ENCODE measurements at regions not wholly inside any gene's neighbourhood (a gene's known extent, or its start where the extent isn't known, plus 50 kb on each side); places are given as distances from the start of the nearest gene placed in this dataset.

- ATAC-seq (no peak), DNase-seq (no peak)
- no peaks in the 10 kb centered on the region for H3K36me3 ChIP-seq
- no peaks in the 10 kb centered on the region for H3K27me3 ChIP-seq
- TF ChIP-seq CTCF (IDR thresholded peaks at IDR 0.05) = no peak
- H3K27ac ChIP-seq = no peak overlapping the region
- H3K4me1 ChIP-seq = no peaks in the 10 kb centered on the region
- intact Hi-C loops (cut with DNase I) = no loop called here
- H3K4me3 ChIP-seq = no peak overlapping the region
- peaks cover 0 to 10% of the 10 kb centered on the region in 2 donors for H3K9me3 ChIP-seq
Measured at GRCh38 chr14:43651185-43651787, 855.8 kb downstream of the FSCB start.

GRCh38 chr14:43649508-43649907, 857.6 kb downstream of the FSCB start:
- Histone ChIP-seq H3K27me3 (no peaks in the 10 kb centered on the region), H3K9me3 (peaks cover 0 to 13% of the 10 kb centered on the region in 2 donors), H3K27ac (no peak overlapping the region), H3K4me1 (no peaks in the 10 kb centered on the region), H3K4me3 (no peak overlapping the region), H3K36me3 (no peaks in the 10 kb centered on the region)
- ATAC-seq = no peak
- no peak for DNase-seq
- intact Hi-C loops (cut with DNase I) = no loop called here
- TF ChIP-seq CTCF (IDR thresholded peaks at IDR 0.05) = no peak

GRCh38 chr14:43647302-43647701, 859.8 kb downstream of the FSCB start:
- intact Hi-C loops (cut with DNase I) = no loop called here
- no peak overlapping the region for H3K4me3 ChIP-seq
- H3K27me3 ChIP-seq = no peaks in the 10 kb centered on the region
- H3K9me3 ChIP-seq = peaks cover 0 to 8% of the 10 kb centered on the region in 2 donors
- DNase-seq (no peak), ATAC-seq (no peak)
- H3K36me3 ChIP-seq = no peaks in the 10 kb centered on the region
- H3K27ac ChIP-seq = no peak overlapping the region
- no peaks in the 10 kb centered on the region for H3K4me1 ChIP-seq
- TF ChIP-seq CTCF (IDR thresholded peaks at IDR 0.05) = no peak

GRCh38 chr14:43640718-43641267, 866.3 kb downstream of the FSCB start:
- no peak for ATAC-seq
- Histone ChIP-seq H3K27me3 (no peaks in the 10 kb centered on the region), H3K27ac (no peak overlapping the region), H3K36me3 (no peaks in the 10 kb centered on the region), H3K4me3 (no peak overlapping the region), H3K9me3 (peaks cover 0 to 5% of the 10 kb centered on the region in 2 donors), H3K4me1 (no peaks in the 10 kb centered on the region)
- no peak for DNase-seq
- intact Hi-C loops (cut with DNase I) = no loop called here
- no peak for TF ChIP-seq CTCF (IDR thresholded peaks at IDR 0.05)

- Histone ChIP-seq H3K27ac (no peak overlapping the region), H3K27me3 (no peaks in the 10 kb centered on the region), H3K4me1 (no peaks in the 10 kb centered on the region), H3K36me3 (no peaks in the 10 kb centered on the region), H3K9me3 (no peaks in the 10 kb centered on the region), H3K4me3 (no peak overlapping the region)
- DNase-seq (no peak), ATAC-seq (no peak)
- no peak for TF ChIP-seq CTCF (IDR thresholded peaks at IDR 0.05)
- intact Hi-C loops (cut with DNase I) = no loop called here
Measured at GRCh38 chr14:43625294-43625693, 881.8 kb downstream of the FSCB start.
